K562 (cell line): ENCODE measurements at regions not wholly inside any gene's neighbourhood (a gene's known extent, or its start where the extent isn't known, plus 50 kb on each side); places are given as distances from the start of the nearest gene placed in this dataset.

ENCODE experiments used
- ATAC-seq: fragments of 200-7000 bp; cut with Tn5 transposase; 3 replicates; pipeline ENCODE4 v1.9.1; 2020; ENCODE audit warnings: moderate library complexity
- BruUV-seq: library from RNA; stranded (reverse); fragments of 400-500 nt; replicated peaks from 2 replicates; lab custom pipeline; 2021; lab: Mats Ljungman, UMichigan
- CTCF ChIA-PET: fragments of 300-600 bp; formaldehyde crosslinking; extraction: SDS; loops from one replicate; lab custom pipeline; 2021; ENCODE audit warnings: low intra/inter-chr PET ratio; lab: Yijun Ruan, JAX
- POLR2A ChIA-PET: fragments of 300-600, 350-650 bp; sonication (Branson Sonifier 250); formaldehyde crosslinking; extraction: SDS; loops from one replicate; lab custom pipeline; 2021; ENCODE audit warnings: antibody characterized with exemption, inconsistent platforms; lab: Yijun Ruan, JAX
- DNase-seq, 4 experiments: peaks; one replicate each; pipeline versions ENCODE4 v3.0.0 to v3.0.0-alpha.2; 2011 to 2018; ENCODE audit warnings: low spot score in 3 of 4, mixed read lengths in 3 of 4; ENCODE audit errors: extremely low read depth in 1 of 4
- FAIRE-seq: peaks from 2 replicates; lab custom pipeline; 2011; peaks lifted over from hg19 to GRCh38; lab: Jason Lieb, UNC
- H2AFZ ChIP-seq: 2 replicates; pipeline ENCODE4 v1.6.0; 2011; ENCODE audit warnings: low read depth, low read length, control low read depth, inconsistent platforms
- H3K27ac ChIP-seq: fragments of 200-600 bp; 3 replicates; pipeline ENCODE4 v1.8.0; 2011; ENCODE audit warnings: low read depth, mild to moderate bottlenecking, control low read depth, inconsistent platforms, low read length, moderate library complexity, mixed read lengths; ENCODE audit errors: extremely low read depth
- H3K27me3 ChIP-seq, 2 experiments: fragments of 300-600 bp in 1 of 2; 2 replicates in 1 of 2; 3 replicates in 1 of 2; pipeline versions ENCODE4 v1.6.0 to v1.8.0; 2011; ENCODE audit warnings: inconsistent platforms in 2 of 2, low read length in 2 of 2, mild to moderate bottlenecking in 1 of 2, mixed read lengths in 1 of 2, moderate library complexity in 1 of 2; ENCODE audit not compliant: control insufficient read depth in 2 of 2, insufficient read depth in 2 of 2
- H3K36me3 ChIP-seq: fragments of 300-600 bp; 3 replicates; pipeline ENCODE4 v1.8.0; 2011; ENCODE audit warnings: mild to moderate bottlenecking, low read length, inconsistent platforms; ENCODE audit not compliant: control insufficient read depth, insufficient read depth
- H3K4me1 ChIP-seq, 2 experiments: fragments of 200-600 bp in 1 of 2; replicated peaks in 1 of 2; 2 replicates in 1 of 2; 3 replicates in 1 of 2; pipeline versions ENCODE4 v1.5.1 to v1.8.0; 2011; ENCODE audit warnings: inconsistent platforms in 2 of 2, low read length in 2 of 2, mild to moderate bottlenecking in 1 of 2, mixed read lengths in 1 of 2, moderate library complexity in 1 of 2; ENCODE audit not compliant: control insufficient read depth in 2 of 2, insufficient read depth in 2 of 2
- H3K4me2 ChIP-seq: 2 replicates; pipeline ENCODE4 v1.6.1; 2011; ENCODE audit warnings: low read length, control low read depth, inconsistent platforms, mixed read lengths; ENCODE audit not compliant: insufficient read depth
- H3K4me3 ChIP-seq: fragments of 200-600 bp; sonication (generic), shearing (Covaris generic); 2 replicates; pipeline ENCODE4 v1.5.1; 2016; ENCODE audit warnings: control low read depth, inconsistent platforms
- H3K79me2 ChIP-seq: fragments of 200-600 bp; 3 replicates; pipeline ENCODE4 v1.8.0; 2011; ENCODE audit warnings: low read length, inconsistent platforms; ENCODE audit not compliant: control insufficient read depth, insufficient read depth
- H3K9ac ChIP-seq, 2 experiments: 2 replicates each; pipeline versions ENCODE4 v1.6.0 to v1.6.1; 2011; ENCODE audit warnings: low read depth in 2 of 2, low read length in 2 of 2, control low read depth in 1 of 2, inconsistent platforms in 1 of 2, mild to moderate bottlenecking in 1 of 2, mixed read lengths in 1 of 2; ENCODE audit not compliant: insufficient read depth in 1 of 2
- H3K9me1 ChIP-seq: one replicate; pipeline ENCODE4 v1.6.0; 2011; ENCODE audit warnings: inconsistent platforms, mild to moderate bottlenecking, low read length, moderate library complexity; ENCODE audit not compliant: control insufficient read depth, insufficient read depth
- H3K9me3 ChIP-seq: replicated peaks from 2 replicates; pipeline ENCODE4 v1.5.1; 2011; ENCODE audit warnings: low read depth, low read length, inconsistent platforms; ENCODE audit not compliant: control insufficient read depth, insufficient read depth
- H4K20me1 ChIP-seq: replicated peaks from 2 replicates; pipeline ENCODE4 v1.6.1; 2011; ENCODE audit warnings: low read length, inconsistent platforms, mixed read lengths; ENCODE audit not compliant: control insufficient read depth, insufficient read depth
- BRD4 ChIP-seq: fragments of 200-600 bp; sonication (generic); IDR thresholded peaks from 2 replicates; pipeline ENCODE4 v1.6.1; 2017; ENCODE audit warnings: inconsistent platforms
- CBX3 ChIP-seq, 2 experiments: IDR thresholded peaks; 1 replicate in 1 of 2; 2 replicates in 1 of 2; pipeline ENCODE4 v1.6.1; 2012; ENCODE audit warnings: inconsistent platforms in 2 of 2, low read length in 2 of 2, borderline replicate concordance in 1 of 2, control low read depth in 1 of 2
- DNMT1 ChIP-seq: fragments of 450-650 bp; IDR thresholded peaks from 2 replicates; pipeline ENCODE4 v1.6.1; 2016; ENCODE audit warnings: antibody characterized with exemption, mild to moderate bottlenecking
- EP400 ChIP-seq: fragments of 450-650 bp; IDR thresholded peaks from 2 replicates; pipeline ENCODE4 v1.6.1; 2017; ENCODE audit warnings: antibody characterized with exemption, mild to moderate bottlenecking, moderate library complexity
- HDAC2 ChIP-seq: fragments of 450-650 bp; IDR thresholded peaks from 2 replicates; pipeline ENCODE4 v1.6.1; 2016; ENCODE audit warnings: mild to moderate bottlenecking
- KDM4B ChIP-seq, 2 experiments: fragments of 450-650 bp in 1 of 2; sonication (generic) in 1 of 2; IDR thresholded peaks; 2 replicates each; pipeline ENCODE4 v1.6.1; 2016 to 2017; ENCODE audit warnings: borderline replicate concordance in 2 of 2, antibody characterized with exemption in 1 of 2, low read depth in 1 of 2, mild to moderate bottlenecking in 1 of 2
- MXI1 ChIP-seq: IDR thresholded peaks from 2 replicates; pipeline ENCODE4 v1.6.1; 2011; ENCODE audit warnings: low read depth, mild to moderate bottlenecking, improper control_type of control experiment, low read length
- NFIC ChIP-seq: fragments of 450-650 bp; IDR thresholded peaks from 2 replicates; pipeline ENCODE4 v1.6.1; 2017; ENCODE audit warnings: mild to moderate bottlenecking, inconsistent platforms
- PBX2 ChIP-seq, 2 experiments: IDR thresholded peaks in 1 of 2; conservative IDR thresholded peaks in 1 of 2; 2 replicates each; pipeline ENCODE4 v1.6.1; 2016; ENCODE audit warnings: low read depth in 2 of 2, mild to moderate bottlenecking in 1 of 2, missing compliant biosample characterization in 1 of 2, missing genetic modification characterization in 1 of 2, moderate library complexity in 1 of 2
- PCBP1 ChIP-seq: fragments of 200-400 bp; formaldehyde crosslinking; IDR thresholded peaks from 2 replicates; pipeline ENCODE4 v1.6.1; 2018; ENCODE audit warnings: mild to moderate bottlenecking, low read depth, low read length; ENCODE audit not compliant: poor library complexity, severe bottlenecking
- POLR2G ChIP-seq: fragments of 200-400 bp; formaldehyde crosslinking; IDR thresholded peaks from 2 replicates; pipeline ENCODE4 v1.6.1; 2017; ENCODE audit warnings: low read depth, mild to moderate bottlenecking, antibody characterized with exemption, low read length, moderate library complexity
- SP1 ChIP-seq: sonication (generic); formaldehyde crosslinking; IDR thresholded peaks from 2 replicates; pipeline ENCODE4 v1.8.1; 2022; ENCODE audit warnings: mild to moderate bottlenecking, missing genetic modification reagents
- TFE3 ChIP-seq: fragments of 450-650 bp; formaldehyde crosslinking; IDR thresholded peaks from 2 replicates; pipeline ENCODE4 v1.4.0; 2020; ENCODE audit warnings: mild to moderate bottlenecking, mixed read lengths
- TGIF2 ChIP-seq: sonication (generic); formaldehyde crosslinking; IDR thresholded peaks from 2 replicates; pipeline ENCODE4 v1.8.1; 2022; ENCODE audit warnings: mild to moderate bottlenecking, missing genetic modification reagents, moderate library complexity
- ZNF551 ChIP-seq: fragments of 250-450 bp; sonication (Bioruptor Pico); IDR thresholded peaks from 2 replicates; pipeline ENCODE4 v1.5.0; 2021; ENCODE audit warnings: mild to moderate bottlenecking, moderate library complexity
- ZNF695 ChIP-seq: fragments of 450-650 bp; formaldehyde crosslinking; IDR thresholded peaks from 2 replicates; pipeline ENCODE4 v1.4.0; 2020; ENCODE audit warnings: mild to moderate bottlenecking, moderate library complexity
- in situ Hi-C: fragments of 300-500 bp; cut with MboI; formaldehyde crosslinking; loops from 4 replicates; pipeline ENCODE4 v1.15.0; 2018; ENCODE audit warnings: inconsistent platforms, mixed read lengths
- intact Hi-C: fragments of 100-400 bp; cut with micrococcal nuclease; formaldehyde crosslinking; loops from 2 replicates; pipeline ENCODE4 v1.14.2; 2022
- TF ChIP-seq, protein P1 (sequence below): fragments of 250-450 bp; sonication (Bioruptor Pico); IDR thresholded peaks from 2 replicates; pipeline ENCODE4 v1.9.0; 2021; ENCODE audit warnings: mild to moderate bottlenecking

- peaks cover 2 to 24% of the 10 kb centered on the region in 2 experiments; a peak in 3 of 5 replicates for H3K27me3 ChIP-seq
- H3K9me3 ChIP-seq, result no peaks in the 10 kb centered on the region
- DNase-seq (no peak), ATAC-seq (no peak), FAIRE-seq (no peak)
- no peak for TF ChIP-seq HDAC2
- TF ChIP-seq NFIC, result no peak
- TF ChIP-seq CBX3 (IDR thresholded peaks at IDR 0.05; ENCODE audit: borderline replicate concordance in 1 of 2, low read length in 2 of 2), result no peak
- TF ChIP-seq PBX2 (CRISPR knock-in tag; IDR thresholded peaks at IDR 0.05; ENCODE audit: low read depth), result no peak
- TF ChIP-seq PBX2 (tag; conservative IDR thresholded peaks at IDR 0.05; ENCODE audit: low read depth), result no peak
- no peak for TF ChIP-seq ZNF551 (CRISPR knock-in tag)
- TF ChIP-seq POLR2G, result no peak
- TF ChIP-seq PCBP1, result no peak
- TF ChIP-seq TFE3 (CRISPR knock-in tag), result no peak
- no peak for TF ChIP-seq MXI1
- TF ChIP-seq, protein P1, sequence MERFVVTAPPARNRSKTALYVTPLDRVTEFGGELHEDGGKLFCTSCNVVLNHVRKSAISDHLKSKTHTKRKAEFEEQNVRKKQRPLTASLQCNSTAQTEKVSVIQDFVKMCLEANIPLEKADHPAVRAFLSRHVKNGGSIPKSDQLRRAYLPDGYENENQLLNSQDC (CRISPR knock-in tag), result no peak
- TF ChIP-seq BRD4, result no peak
- no peak for TF ChIP-seq ZNF695 (CRISPR knock-in tag)
- no peak for TF ChIP-seq KDM4B (IDR thresholded peaks at IDR 0.05; ENCODE audit: borderline replicate concordance in 2 of 2, low read depth in 1 of 2)
- no peak for TF ChIP-seq EP400
- no peak for TF ChIP-seq TGIF2
- TF ChIP-seq SP1, result no peak
- TF ChIP-seq DNMT1, result no peak
- POLR2A ChIA-PET, result no interaction called here
- H3K4me1 ChIP-seq, result peaks cover 0 to 7% of the 10 kb centered on the region in 2 experiments; a peak in 2 of 5 replicates
- no peak overlapping the region for H3K9ac ChIP-seq
- CTCF ChIA-PET, result no interaction called here
- no peak overlapping the region for H3K4me2 ChIP-seq
- in situ Hi-C loops (no loop called here), intact Hi-C loops (no loop called here)
- no peak overlapping the region for H2AFZ ChIP-seq
- no peaks in the 10 kb centered on the region for H3K36me3 ChIP-seq
- no peaks in the 10 kb centered on the region for H3K9me1 ChIP-seq
- no peak overlapping the region for H3K4me3 ChIP-seq
- H3K79me2 ChIP-seq, result no peaks in the 10 kb centered on the region
- no TSS peak for BruUV-seq
- no peak overlapping the region for H3K27ac ChIP-seq
- H4K20me1 ChIP-seq, result no peaks in the 10 kb centered on the region
Measured at GRCh38 chr12:25886396-25886795, 72.1 kb upstream of the RASSF8 start.
